HG03103 (cell line): ENCODE measurements at regions not wholly inside any gene's neighbourhood (a gene's known extent, or its start where the extent isn't known, plus 50 kb on each side); places are given as distances from the start of the nearest gene placed in this dataset.
"Not testable (repeated sequence)": the region's sequence is repeated elsewhere in the genome, so short reads cannot be mapped to it uniquely, and the experiment has no call there.

ENCODE experiments used
- ATAC-seq: cut with Tn5 transposase; IDR thresholded peaks from one replicate; pipeline ENCODE4 v1.9.1; 2021; ENCODE audit warnings: low read depth; ENCODE audit not compliant: unreplicated experiment

DNA sequence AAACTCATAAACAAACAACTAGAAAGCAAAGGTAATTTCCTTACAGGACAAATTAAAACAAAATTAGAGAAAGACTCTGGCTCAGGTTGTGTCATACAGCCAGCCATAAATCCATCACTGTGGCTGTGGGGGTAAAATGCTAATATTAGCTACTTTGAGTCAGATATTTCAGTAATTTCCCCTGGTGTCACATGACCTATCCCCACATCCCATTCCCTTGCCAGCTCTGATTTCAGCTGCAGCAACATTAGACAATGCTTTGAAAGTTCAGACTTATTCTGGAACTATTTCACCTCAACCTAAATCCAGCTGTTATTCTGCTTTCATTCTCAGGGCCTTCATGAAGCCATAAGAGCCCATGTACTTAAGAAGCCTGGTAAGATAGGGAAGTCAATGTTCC, 55.3 kb downstream of the RPL10L start:
- no peak for ATAC-seq

- ATAC-seq, result no peak
Measured at GRCh38 chr14:46582826-46583225, 68.8 kb downstream of the RPL10L start.

DNA sequence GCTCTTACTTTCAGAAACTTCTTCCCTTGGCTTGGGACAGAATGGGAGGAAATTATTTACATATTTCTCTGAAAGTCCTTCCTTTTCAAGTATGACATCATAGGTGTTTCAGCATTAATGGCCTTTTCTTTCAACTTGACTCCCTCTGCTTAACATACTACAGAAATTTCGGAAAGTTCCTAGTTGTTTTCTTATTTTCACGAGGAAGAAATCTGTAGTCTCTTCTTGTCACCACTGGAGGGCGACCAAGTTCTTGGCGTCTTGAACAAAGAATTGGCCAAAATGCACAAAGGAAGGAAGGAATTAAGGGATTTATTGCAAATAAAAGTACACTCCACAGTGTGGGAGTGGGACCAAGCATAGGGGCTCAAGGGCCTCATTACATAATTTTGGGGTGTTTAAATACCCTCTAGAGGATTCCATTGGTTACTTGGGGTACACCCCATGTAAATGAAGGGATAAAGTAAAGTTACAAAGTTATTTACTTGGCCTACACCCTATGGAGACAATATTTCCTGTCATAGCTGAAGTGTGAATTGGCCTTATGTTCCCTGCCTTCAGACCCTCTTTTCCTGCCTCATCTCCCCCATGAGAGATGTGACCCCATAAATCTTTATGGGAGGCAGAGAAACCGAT, 70.4 kb downstream of the RPL10L start:
- ATAC-seq, result no peak

GRCh38 chr14:46574978-46575375, 76.6 kb downstream of the RPL10L start:
- no peak for ATAC-seq

- no peak for ATAC-seq
Measured at GRCh38 chr14:46574221-46574977, 77.2 kb downstream of the RPL10L start.

DNA sequence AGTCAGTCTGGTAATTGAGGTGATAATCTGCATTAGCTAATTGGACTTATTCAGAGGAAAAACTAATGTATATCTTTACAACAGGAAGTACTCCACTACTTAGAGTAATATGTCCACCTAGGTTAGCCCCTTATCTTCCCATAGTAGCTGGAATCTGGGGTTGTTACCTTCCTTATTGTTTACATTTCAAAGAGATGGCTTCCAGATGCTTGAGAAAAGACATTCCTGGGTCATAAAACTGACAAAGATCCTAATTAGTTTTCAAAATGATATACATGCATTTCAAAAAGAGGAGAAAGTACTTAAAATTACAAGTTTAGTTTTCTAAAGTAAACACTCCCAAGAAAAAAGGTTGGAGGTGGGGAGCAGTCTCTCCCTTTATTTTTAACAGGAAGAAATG, 78.1 kb downstream of the RPL10L start:
- ATAC-seq, result no peak

DNA sequence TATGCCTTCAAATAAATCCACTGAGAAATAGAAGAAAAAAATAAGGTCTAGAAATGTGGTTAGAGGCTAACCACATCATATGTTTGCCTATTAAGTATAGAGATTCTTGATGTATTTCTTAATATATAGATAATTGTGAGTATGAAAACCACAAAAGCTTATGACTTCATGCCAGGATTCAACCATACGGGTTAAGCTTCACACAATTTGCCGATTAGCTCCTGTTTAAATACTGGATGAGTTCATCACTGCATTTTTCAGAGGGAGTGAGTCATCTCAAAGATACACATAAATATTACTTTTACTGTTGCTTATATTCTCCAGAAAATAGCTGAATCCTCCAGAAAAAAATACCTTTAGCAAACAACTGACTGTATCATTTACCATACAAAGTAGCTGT, 79.6 kb downstream of the RPL10L start:
- ATAC-seq, result no peak

DNA sequence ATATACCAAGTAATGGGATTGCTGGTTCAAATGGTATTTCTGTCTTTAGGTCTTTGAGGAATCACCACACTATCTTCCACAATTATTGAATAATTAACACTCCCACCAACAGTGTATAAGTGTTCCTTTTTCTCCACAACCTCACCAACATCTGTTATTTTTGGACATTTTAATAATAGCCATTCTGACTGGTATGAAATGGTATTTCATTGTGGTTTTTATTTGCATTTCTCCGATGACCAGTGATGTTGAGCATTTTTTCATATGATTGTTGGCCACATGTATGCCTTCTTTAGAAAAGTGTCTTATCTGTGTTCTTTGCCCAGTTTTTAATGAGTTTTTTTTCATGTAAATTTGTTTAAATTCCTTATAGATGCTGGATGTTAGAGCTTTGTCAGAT, 83.4 kb downstream of the RPL10L start:
- not testable (repeated sequence) for ATAC-seq

DNA sequence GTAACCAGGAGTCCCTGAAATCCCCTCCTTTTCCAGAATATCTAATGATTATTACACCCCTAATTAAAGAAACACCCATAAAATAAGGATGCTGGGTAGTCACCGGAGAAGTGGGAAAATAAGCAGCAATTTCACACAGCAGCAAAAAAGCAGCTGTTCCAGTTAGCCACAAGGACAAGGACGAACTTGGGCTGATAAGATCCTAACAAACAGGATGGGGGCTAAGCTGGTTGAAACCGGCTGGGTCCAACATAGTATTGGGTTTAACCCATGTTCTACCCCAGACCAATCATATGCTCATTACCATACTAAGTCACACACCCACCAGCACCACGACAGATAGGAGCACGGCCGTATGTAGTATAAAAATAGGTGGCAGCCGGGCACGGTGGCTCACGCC, 100.7 kb downstream of the RPL10L start:
- ATAC-seq, result no peak

DNA sequence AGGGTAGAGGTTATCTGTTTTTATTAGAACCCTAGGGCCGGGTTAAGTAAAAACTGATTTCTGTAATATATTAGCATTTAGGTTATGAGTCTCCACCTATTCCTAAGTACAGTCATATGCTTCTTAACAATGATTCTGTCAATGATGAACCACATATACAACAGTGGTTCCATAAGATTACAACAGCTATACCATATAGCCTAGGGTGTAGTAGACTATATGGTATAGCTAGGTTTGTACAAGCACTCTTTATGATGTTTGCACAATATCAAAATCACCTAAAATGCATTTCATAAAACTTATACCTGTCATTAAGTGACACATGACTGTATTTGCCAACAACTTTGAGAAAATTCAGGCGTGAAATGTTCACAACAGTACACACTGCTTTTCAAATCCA, 110.6 kb downstream of the RPL10L start:
- no peak for ATAC-seq

GRCh38 chr14:46519121-46519520, 132.5 kb downstream of the RPL10L start:
- no peak for ATAC-seq

DNA sequence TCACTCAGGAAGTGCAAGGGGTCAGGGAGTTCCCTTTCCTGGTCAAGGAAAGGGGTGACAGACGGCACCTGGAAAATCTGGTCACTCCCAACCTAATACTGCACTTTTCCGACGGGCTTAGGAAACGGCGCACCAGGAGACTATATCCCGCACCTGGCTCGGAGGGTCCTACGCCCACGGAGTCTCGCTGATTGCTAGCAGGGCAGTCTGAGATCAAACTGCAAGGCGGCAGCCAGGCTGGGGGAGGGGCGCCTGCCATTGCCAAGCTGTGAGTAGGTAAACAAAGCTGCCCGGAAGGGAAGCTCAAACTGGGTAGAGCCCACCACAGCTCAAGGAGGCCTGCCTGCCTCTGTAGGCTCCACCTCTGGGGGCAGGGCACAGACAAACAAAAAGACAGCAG, 142.8 kb downstream of the RPL10L start:
- not testable (repeated sequence) for ATAC-seq

GRCh38 chr14:46499521-46499920, 152.1 kb downstream of the RPL10L start:
- no peak for ATAC-seq

DNA sequence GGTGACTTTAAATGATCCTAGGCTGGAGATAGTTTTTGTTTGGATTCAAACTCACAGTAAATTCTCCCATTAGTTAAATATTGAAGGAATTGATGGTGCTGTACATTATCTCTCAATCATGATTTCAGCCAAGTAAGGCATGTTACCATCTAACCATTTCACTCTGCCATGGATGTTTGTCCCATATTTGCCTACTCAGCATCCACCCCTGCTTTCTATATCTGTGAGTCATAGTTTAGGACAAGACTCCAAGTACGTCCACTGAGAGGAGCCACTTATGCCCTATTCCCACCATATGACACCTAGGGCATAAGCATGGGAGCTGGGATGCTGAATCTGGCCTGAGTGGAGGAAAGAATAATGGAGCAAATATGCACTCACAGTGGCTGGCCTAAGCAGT, 155.2 kb downstream of the RPL10L start:
- no peak for ATAC-seq

- peak; percentile 98 for ATAC-seq
Measured at GRCh38 chr14:46490238-46490685, 161.3 kb downstream of the RPL10L start.

- no peak for ATAC-seq
Measured at GRCh38 chr14:46488374-46488773, 163.2 kb downstream of the RPL10L start.

DNA sequence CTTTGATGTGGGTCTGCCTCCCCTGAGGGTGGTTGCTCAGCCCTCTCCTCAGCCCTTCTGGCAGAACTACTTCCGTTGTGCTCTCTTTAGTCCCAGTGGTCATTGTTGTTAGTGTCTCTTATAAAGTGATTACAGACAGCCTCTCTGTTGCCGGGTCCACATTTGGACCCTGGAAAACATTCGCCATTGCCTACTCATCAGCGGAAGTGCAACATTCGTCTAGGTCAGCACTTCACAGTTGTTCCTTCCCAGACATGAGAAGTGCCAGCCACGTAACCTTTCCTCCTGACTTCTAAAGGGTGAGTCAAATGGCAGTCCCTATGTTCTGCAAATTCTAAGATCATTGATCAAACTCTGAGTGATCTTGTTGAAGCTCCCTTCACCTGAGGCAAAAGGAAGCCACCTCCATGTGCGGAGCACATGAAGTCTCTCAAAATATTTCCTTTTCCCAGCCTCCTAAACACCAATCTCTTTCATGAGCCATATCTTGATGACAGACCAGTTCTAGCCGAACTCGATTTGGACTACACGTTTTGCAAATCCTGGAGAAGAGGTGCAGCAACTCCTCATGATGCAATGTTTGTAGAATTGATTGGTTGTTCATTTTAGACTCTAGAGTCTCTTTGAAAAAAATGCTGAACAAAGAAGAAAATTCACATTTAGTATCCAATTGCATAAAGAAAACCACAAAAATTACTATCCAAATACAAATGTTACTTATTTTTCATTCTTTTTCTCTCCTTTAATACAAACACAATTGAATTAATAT, 163.8 kb downstream of the RPL10L start:
- no peak for ATAC-seq

- no peak for ATAC-seq
Measured at GRCh38 chr14:46482200-46482599, 169.4 kb downstream of the RPL10L start.

- ATAC-seq, result no peak
Measured at GRCh38 chr14:46480817-46481216, 170.8 kb downstream of the RPL10L start.

DNA sequence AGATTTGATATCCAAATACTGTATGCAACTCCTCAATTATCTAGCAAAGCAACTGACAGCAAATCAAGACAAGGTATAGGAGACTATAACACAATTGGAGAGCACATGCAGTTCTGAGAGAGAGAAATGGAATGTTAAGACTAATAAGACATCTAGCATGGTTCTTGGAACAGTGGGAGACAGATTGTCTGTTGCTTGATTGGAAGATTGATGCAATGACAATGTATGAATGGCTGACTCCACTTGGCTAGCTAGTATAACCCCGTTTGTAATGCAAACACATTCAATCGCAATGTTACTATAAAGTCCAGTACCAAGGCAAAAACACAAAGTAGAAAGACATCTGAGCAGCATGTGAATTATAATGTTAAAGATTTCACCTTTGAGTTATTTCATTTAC, 179.3 kb downstream of the RPL10L start:
- no peak for ATAC-seq

GRCh38 chr14:46464341-46464740, 187.2 kb downstream of the RPL10L start:
- no peak for ATAC-seq

DNA sequence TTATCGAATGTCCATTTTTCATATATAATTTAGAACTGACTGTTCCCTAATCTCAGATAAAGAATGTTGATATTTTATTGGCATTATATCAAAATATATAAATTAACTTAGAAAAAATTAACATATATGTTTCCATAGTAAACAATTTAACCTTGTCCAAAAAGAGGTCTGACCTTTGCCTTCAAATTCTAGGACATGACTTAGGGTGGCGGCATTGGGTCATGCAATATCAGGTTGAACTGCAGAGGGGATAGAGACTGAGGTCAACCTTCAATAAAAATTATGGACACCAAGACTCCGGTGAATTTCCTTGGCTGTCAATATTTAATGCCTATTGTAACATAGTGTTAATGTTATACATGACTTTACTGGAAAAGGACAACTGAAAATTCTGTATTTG, 199.8 kb downstream of the RPL10L start:
- ATAC-seq, result no peak
